Lower lobe of right lung (tissue), 2 donors: ENCODE measurements at regions not wholly inside any gene's neighbourhood (a gene's known extent, or its start where the extent isn't known, plus 50 kb on each side); places are given as distances from the start of the nearest gene placed in this dataset.

Source experiments
- ATAC-seq, 2 donors: fragments of 200-7000 bp; cut with Tn5 transposase; one replicate each; pipeline ENCODE4 v1.9.1; 2020 to 2022; ENCODE audit warnings: mild to moderate bottlenecking in 2 of 2, moderate library complexity in 2 of 2
- DNase-seq: peaks from one replicate; pipeline ENCODE4 v3.0.0-alpha.2; 2020
- H3K27ac ChIP-seq: fragments of 200-600 bp; one replicate; pipeline ENCODE4 v1.8.0; 2022
- H3K27me3 ChIP-seq: fragments of 200-600 bp; one replicate; pipeline ENCODE4 v1.8.0; 2022; ENCODE audit warnings: low read depth
- H3K36me3 ChIP-seq: fragments of 200-600 bp; one replicate; pipeline ENCODE4 v1.8.0; 2022; ENCODE audit warnings: mild to moderate bottlenecking
- H3K4me1 ChIP-seq: fragments of 200-600 bp; one replicate; pipeline ENCODE4 v1.8.0; 2022
- H3K4me3 ChIP-seq: fragments of 200-600 bp; one replicate; pipeline ENCODE4 v1.8.0; 2022; ENCODE audit warnings: mild to moderate bottlenecking
- H3K9me3 ChIP-seq: fragments of 200-600 bp; one replicate; pipeline ENCODE4 v1.8.0; 2022
- CTCF ChIP-seq: fragments of 200-600 bp; IDR thresholded peaks from one replicate; pipeline ENCODE4 v1.8.0; 2022; ENCODE audit warnings: antibody characterized with exemption, mild to moderate bottlenecking
- intact Hi-C: fragments of 100-400 bp; cut with DNase I; formaldehyde crosslinking; loops from one replicate; pipeline ENCODE4 v1.11.0; 2022
- donor health status: DM: no; HTN: yes; CAD: no; lungs with severe emphysema.

DNA sequence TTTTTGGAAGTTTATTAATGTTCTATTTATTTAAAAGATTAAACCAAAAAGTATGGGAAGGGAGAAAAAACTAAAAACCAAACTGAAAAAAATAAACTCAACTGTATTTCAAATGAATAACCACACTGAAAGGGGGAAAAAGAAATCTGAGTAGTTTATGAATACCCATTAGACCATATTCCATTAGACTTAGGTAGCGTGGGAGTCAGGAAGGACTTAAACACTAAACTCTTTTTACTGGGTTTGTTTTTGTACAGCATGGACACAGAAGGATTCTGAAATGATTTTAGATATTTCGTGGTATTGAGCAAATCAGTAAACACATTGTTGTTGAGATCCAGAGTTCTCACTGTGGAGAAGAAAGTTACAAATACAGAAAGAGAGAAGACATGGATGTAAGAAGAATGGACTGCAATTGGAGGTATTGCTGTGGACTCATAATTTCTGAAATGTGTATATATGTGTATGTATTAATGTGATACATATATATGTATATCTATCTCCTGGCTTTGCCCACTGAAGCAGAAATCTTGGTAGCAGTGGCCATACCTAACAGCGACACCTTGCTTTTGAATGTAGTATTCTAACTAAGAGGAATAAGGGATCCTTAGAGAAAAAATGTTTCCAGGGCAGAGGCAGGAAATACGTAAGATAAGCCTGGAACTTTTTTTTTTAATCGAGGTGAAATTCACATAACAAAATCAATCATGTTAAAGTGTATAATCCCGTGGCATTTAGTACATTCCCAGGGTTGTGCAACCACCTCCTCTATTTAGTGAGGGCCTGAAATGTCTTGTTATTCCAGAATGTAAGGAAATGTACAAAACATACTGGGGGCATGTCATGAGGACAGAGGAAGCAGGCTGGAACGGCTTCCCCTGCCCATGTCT lies 228.8 kb downstream of the SMARCA2 start:
- Histone ChIP-seq H3K36me3 (no peaks in the 10 kb centered on the region), H3K27ac (no peak overlapping the region)
- TF ChIP-seq CTCF, result no peak

DNA sequence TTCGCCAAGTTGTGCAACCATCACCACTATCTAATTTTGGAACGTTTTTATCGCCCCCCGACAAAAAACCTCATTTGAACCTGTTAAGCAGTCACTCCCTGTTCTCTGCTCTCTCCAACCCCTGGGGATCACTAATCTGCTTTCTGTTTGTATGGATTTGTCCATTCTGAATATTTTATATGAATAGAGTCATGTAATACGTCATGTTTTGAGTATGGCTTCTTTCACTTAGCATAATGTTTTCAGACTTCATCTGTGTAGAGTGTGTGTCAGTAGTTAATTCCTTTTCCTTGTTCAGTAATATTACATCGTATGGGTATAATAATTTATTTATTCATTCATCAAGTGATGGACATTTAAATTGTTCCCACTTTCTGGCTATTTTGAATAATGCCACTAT lies 232.2 kb downstream of the SMARCA2 start:
- no peak overlapping the region for H3K27ac ChIP-seq
- TF ChIP-seq CTCF, result no peak
- H3K4me3 ChIP-seq, result no peak overlapping the region
- no peaks in the 10 kb centered on the region for H3K36me3 ChIP-seq
- no peaks in the 10 kb centered on the region for H3K27me3 ChIP-seq
- intact Hi-C loops, result no loop called here
- no peaks in the 10 kb centered on the region for H3K9me3 ChIP-seq
- H3K4me1 ChIP-seq, result peaks cover 9% of the 10 kb centered on the region
- DNase-seq, result no peak
- no peak for ATAC-seq

More for the DNA sequence above, 228.8 kb downstream of the SMARCA2 start:
- Histone ChIP-seq H3K4me1 (peaks cover 18% of the 10 kb centered on the region), H3K9me3 (no peaks in the 10 kb centered on the region), H3K27me3 (no peaks in the 10 kb centered on the region), H3K4me3 (no peak overlapping the region)
- no peak for DNase-seq
- intact Hi-C loops, result no loop called here
- ATAC-seq, result no peak

DNA sequence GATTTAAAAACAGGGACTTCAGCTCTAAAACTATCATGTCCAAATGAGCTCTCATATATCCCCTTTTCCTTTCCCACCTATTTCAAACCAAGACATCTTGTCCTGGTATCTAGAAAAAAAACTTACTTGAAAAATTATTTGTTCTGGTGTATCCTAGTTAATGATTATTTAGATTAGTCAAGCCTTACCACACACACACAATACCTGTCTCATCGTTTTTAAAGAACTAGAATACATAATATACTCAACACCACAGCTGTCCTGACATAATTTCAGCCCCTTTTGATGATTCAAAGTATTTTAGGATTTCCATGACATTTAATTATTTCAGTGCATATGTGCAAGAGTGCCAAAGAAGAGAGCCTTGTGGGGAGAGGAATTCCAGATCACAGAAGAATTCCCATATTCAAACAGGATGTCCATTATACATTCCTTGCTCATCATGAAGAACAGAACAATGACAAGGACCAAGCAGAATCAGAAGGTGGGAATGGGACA lies 233.7 kb downstream of the SMARCA2 start:
- intact Hi-C loops, result no loop called here
- H3K4me3 ChIP-seq, result no peak overlapping the region
- H3K36me3 ChIP-seq, result no peaks in the 10 kb centered on the region
- DNase-seq (no peak), ATAC-seq (no peak)
- no peak overlapping the region for H3K27ac ChIP-seq
- H3K4me1 ChIP-seq, result no peaks in the 10 kb centered on the region
- H3K27me3 ChIP-seq, result no peaks in the 10 kb centered on the region
- no peaks in the 10 kb centered on the region for H3K9me3 ChIP-seq
- TF ChIP-seq CTCF, result no peak

GRCh38 chr9:2253636-2254580 lies 238.8 kb downstream of the SMARCA2 start:
- TF ChIP-seq CTCF, result no peak
- ATAC-seq, result no peak
- H3K27me3 ChIP-seq, result no peaks in the 10 kb centered on the region
- DNase-seq, result no peak
- no peaks in the 10 kb centered on the region for H3K36me3 ChIP-seq
- no peak overlapping the region for H3K27ac ChIP-seq
- H3K9me3 ChIP-seq, result no peaks in the 10 kb centered on the region
- no peak overlapping the region for H3K4me3 ChIP-seq
- no peaks in the 10 kb centered on the region for H3K4me1 ChIP-seq
- intact Hi-C loops, result no loop called here

DNA sequence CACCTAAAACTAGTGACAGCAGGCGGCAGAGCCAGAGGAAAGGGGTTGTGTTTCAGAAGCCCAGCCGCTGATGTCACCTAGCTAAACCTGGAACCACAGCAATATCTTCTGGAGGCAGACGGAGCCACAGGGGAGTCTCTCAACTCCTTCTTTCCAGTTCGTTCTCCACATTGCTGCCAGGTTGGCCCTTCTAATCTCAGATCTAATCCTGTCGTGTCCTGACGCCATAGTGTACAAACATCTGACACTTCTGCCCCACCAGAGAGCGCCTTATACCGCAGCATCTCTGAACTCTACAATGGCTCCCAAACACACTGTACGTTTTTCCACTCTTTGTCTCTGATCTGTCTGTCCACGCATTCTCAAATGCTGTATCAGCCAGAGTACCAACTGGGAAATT lies 240.0 kb downstream of the SMARCA2 start:
- ATAC-seq, result no peak
- TF ChIP-seq CTCF, result no peak
- intact Hi-C loops, result no loop called here
- no peak for DNase-seq
- no peak overlapping the region for H3K4me3 ChIP-seq
- no peak overlapping the region for H3K27ac ChIP-seq
- H3K36me3 ChIP-seq, result no peaks in the 10 kb centered on the region
- H3K9me3 ChIP-seq, result no peaks in the 10 kb centered on the region
- H3K27me3 ChIP-seq, result no peaks in the 10 kb centered on the region
- H3K4me1 ChIP-seq, result no peaks in the 10 kb centered on the region
